CD14-positive monocyte (primary cell): ENCODE measurements at regions not wholly inside any gene's neighbourhood (a gene's known extent, or its start where the extent isn't known, plus 50 kb on each side); places are given as distances from the start of the nearest gene placed in this dataset.

Experiments used
- DNase-seq, 3 donors: peaks; one replicate each; pipeline ENCODE4 v3.0.0-alpha.2; 2011 to 2022
- H2AFZ ChIP-seq: 2 replicates; pipeline ENCODE4 v1.6.0; 2012; ENCODE audit warnings: mild to moderate bottlenecking, low read depth, low read length, inconsistent platforms; ENCODE audit not compliant: insufficient read depth, poor library complexity, severe bottlenecking
- H3K27ac ChIP-seq, 2 donors: 1 replicate in 1 of 2; 2 replicates in 1 of 2; pipeline ENCODE4 v1.5.1; 2012 to 2013; ENCODE audit warnings: low read length in 2 of 2, control low read depth in 1 of 2, inconsistent platforms in 1 of 2, low read depth in 1 of 2, mild to moderate bottlenecking in 1 of 2
- H3K27me3 ChIP-seq, 2 donors: one replicate each; pipeline versions ENCODE4 v1.6.0 to v1.6.1; 2011 to 2013; ENCODE audit warnings: low read length in 2 of 2; ENCODE audit not compliant: control insufficient read depth in 2 of 2, insufficient read depth in 2 of 2
- H3K36me3 ChIP-seq, 2 donors: replicated peaks in 1 of 2; 1 replicate in 1 of 2; 2 replicates in 1 of 2; pipeline versions ENCODE4 v1.5.1 to v1.6.1; 2012 to 2013; ENCODE audit warnings: low read length in 2 of 2, control low read depth in 1 of 2, inconsistent platforms in 1 of 2, mild to moderate bottlenecking in 1 of 2; ENCODE audit not compliant: insufficient read depth in 2 of 2, control insufficient read depth in 1 of 2
- H3K4me1 ChIP-seq, 2 donors: 1 replicate in 1 of 2; 2 replicates in 1 of 2; pipeline versions ENCODE4 v1.5.1 to v1.6.1; 2012 to 2013; ENCODE audit warnings: low read length in 2 of 2, control low read depth in 1 of 2, inconsistent platforms in 1 of 2, mild to moderate bottlenecking in 1 of 2, moderate library complexity in 1 of 2; ENCODE audit not compliant: insufficient read depth in 2 of 2, control insufficient read depth in 1 of 2
- H3K4me2 ChIP-seq: replicated peaks from 2 replicates; pipeline ENCODE3; 2012; ENCODE audit warnings: low read length, moderate library complexity, mild to moderate bottlenecking; ENCODE audit not compliant: poor library complexity, severe bottlenecking; ENCODE audit errors: extremely low read depth
- H3K4me3 ChIP-seq, 3 experiments: fragments of 200-600 bp in 1 of 3; sonication (generic) in 1 of 3; replicated peaks in 1 of 3; 1 replicate in 2 of 3; 2 replicates in 1 of 3; pipeline ENCODE4 v1.5.1; 2011 to 2013; ENCODE audit warnings: low read length in 3 of 3, mild to moderate bottlenecking in 3 of 3, control low read depth in 2 of 3, low read depth in 2 of 3, inconsistent platforms in 1 of 3, moderate library complexity in 1 of 3
- H3K79me2 ChIP-seq: 2 replicates; pipeline ENCODE4 v1.6.0; 2012; ENCODE audit warnings: mild to moderate bottlenecking, control low read depth, inconsistent platforms, low read length, moderate library complexity; ENCODE audit not compliant: insufficient read depth
- H3K9ac ChIP-seq: 2 replicates; pipeline ENCODE4 v1.6.0; 2017; ENCODE audit warnings: low read length, mild to moderate bottlenecking; ENCODE audit not compliant: insufficient read depth, poor library complexity, severe bottlenecking
- H3K9me3 ChIP-seq, 2 donors: replicated peaks in 1 of 2; 1 replicate in 1 of 2; 2 replicates in 1 of 2; pipeline versions ENCODE4 v1.5.1 to v1.6.1; 2012 to 2013; ENCODE audit warnings: low read length in 2 of 2, control low read depth in 1 of 2; ENCODE audit not compliant: control insufficient read depth in 1 of 2, insufficient read depth in 1 of 2
- H4K20me1 ChIP-seq: 2 replicates; pipeline ENCODE4 v1.6.0; 2012; ENCODE audit warnings: mild to moderate bottlenecking, low read length, control low read depth, moderate library complexity; ENCODE audit not compliant: insufficient read depth
- H3K27ac Mint-ChIP-seq, 7 donors: one replicate each; pipeline ENCODE4 v1.8.0; 2020; ENCODE audit warnings: mild to moderate bottlenecking in 7 of 7, mixed read lengths in 7 of 7, moderate library complexity in 6 of 7, inconsistent platforms in 2 of 7
- H3K27me3 Mint-ChIP-seq, 3 donors: one replicate each; pipeline ENCODE4 v1.8.0; 2021 to 2022; ENCODE audit warnings: low read depth in 3 of 3, mild to moderate bottlenecking in 3 of 3, mixed read lengths in 3 of 3, moderate library complexity in 3 of 3, inconsistent platforms in 1 of 3
- H3K36me3 Mint-ChIP-seq, 2 donors: one replicate each; pipeline ENCODE4 v1.8.0; 2020; ENCODE audit warnings: mixed read lengths in 2 of 2, inconsistent platforms in 1 of 2, mild to moderate bottlenecking in 1 of 2
- H3K4me1 Mint-ChIP-seq: one replicate; pipeline ENCODE4 v1.8.0; 2020; ENCODE audit warnings: mild to moderate bottlenecking, mixed read lengths
- H3K4me3 Mint-ChIP-seq, 2 donors: one replicate each; pipeline ENCODE4 v1.8.0; 2020; ENCODE audit warnings: mild to moderate bottlenecking in 2 of 2, mixed read lengths in 2 of 2, moderate library complexity in 1 of 2
- H3K9me3 Mint-ChIP-seq, 7 donors: one replicate each; pipeline ENCODE4 v1.8.0; 2020 to 2022; ENCODE audit warnings: mixed read lengths in 7 of 7, mild to moderate bottlenecking in 6 of 7, moderate library complexity in 6 of 7, inconsistent platforms in 2 of 7
- CTCF ChIP-seq: fragments of 200-600 bp; IDR thresholded peaks from one replicate; pipeline ENCODE4 v1.8.0; 2022; ENCODE audit warnings: antibody characterized with exemption, mild to moderate bottlenecking
- WGBS: methylation state at CpG from one replicate; pipeline ENCODE4 v1.1.5; 2013; ENCODE audit warnings: missing lambda C conversion rate; ENCODE audit not compliant: insufficient coverage; 5-methylcytosine and 5-hydroxymethylcytosine counted together
- intact Hi-C, 2 donors: fragments of 100-400 bp; cut with micrococcal nuclease; formaldehyde crosslinking; loops; one replicate each; pipeline versions ENCODE4 v1.15.0 to v1.15.1; 2023

DNA sequence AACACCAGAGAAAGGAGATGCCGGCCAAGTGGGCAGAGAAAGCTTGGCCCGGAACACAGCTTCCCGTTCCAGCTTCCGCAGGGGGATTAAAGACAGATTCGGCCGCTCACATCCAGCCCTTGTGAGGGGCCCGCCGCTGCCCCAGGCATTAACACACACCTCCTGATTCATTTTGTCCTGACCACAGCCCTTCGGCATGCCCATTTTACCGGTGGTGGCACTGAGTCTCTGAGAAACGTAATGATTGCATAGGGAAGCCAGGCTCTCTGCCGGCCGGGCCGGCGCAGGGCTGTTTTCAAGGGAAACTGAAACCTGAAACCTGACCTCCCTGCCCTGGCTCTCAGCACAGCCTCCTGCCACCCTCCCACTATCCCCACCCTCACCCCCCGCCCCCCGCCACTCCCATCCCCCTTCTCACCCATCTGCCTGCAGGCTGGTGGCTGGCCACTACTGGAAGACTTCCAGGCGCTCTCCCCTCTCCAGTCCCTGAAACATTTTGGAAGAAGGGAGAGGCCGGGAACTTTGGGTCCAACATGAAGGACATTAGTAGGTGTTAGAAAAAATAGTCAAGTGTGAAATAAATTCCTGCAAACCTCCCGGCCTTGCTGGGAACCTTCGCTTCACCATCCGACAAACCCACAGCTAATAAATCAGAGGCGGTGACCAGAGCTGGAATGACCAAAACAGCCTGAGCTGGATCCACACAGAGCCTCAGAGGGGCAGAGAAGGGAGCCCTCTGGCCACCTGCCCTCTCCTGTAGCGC lies 83.5 kb upstream of the CUX1 start:
- peak overlapping the region; percentile 68 for H3K9ac ChIP-seq

GRCh38 chr7:101736084-101736483 lies 81.3 kb upstream of the CUX1 start:
- Histone ChIP-seq H3K9ac (no peak overlapping the region), H3K9me3 (peaks cover 0 to 4% of the 10 kb centered on the region in 2 donors), H3K27me3 (no peaks in the 10 kb centered on the region), H3K4me3 (no peak overlapping the region), H2AFZ (no peak overlapping the region), H3K79me2 (no peaks in the 10 kb centered on the region), H4K20me1 (no peaks in the 10 kb centered on the region), H3K36me3 (no peaks in the 10 kb centered on the region), H3K27ac (no peak overlapping the region), H3K4me2 (no peak overlapping the region), H3K4me1 (peaks cover 27 to 32% of the 10 kb centered on the region in 2 donors)
- Mint-ChIP-seq H3K36me3 (no peaks in the 10 kb centered on the region), H3K27me3 (peaks cover 0 to 2% (median 0%) of the 10 kb centered on the region in 3 donors), H3K4me3 (no peak overlapping the region), H3K27ac (no peak overlapping the region), H3K9me3 (peaks cover 0 to 6% (median 3%) of the 10 kb centered on the region in 7 donors), H3K4me1 (peaks cover 47% of the 10 kb centered on the region)
- TF ChIP-seq CTCF = no peak
- intact Hi-C loops = no loop called here
- peak in 1 of 3 donors; percentile 46 for DNase-seq
- WGBS = 96% methylated on average over 3 of the region's 3 CpGs

More for the DNA sequence above, 83.5 kb upstream of the CUX1 start:
- WGBS = 39% methylated on average over 13 of the region's 24 CpGs
- H3K27ac Mint-ChIP-seq = peak overlapping the region; percentile 95 to 98 (median 98)
- intact Hi-C loops = no loop called here
- Histone ChIP-seq H3K9me3 (peaks cover 0 to 4% of the 10 kb centered on the region in 2 donors), H3K27ac (peak overlapping the region; percentile 90 to 92), H3K4me2 (peak overlapping the region; percentile 66), H3K4me1 (peaks cover 26 to 29% of the 10 kb centered on the region in 2 donors), H3K36me3 (no peaks in the 10 kb centered on the region), H2AFZ (peak overlapping the region; percentile 71), H3K79me2 (no peaks in the 10 kb centered on the region), H3K4me3 (peak overlapping the region; percentile 26 to 65 (median 33)), H4K20me1 (no peaks in the 10 kb centered on the region), H3K27me3 (no peaks in the 10 kb centered on the region)
- H3K9me3 Mint-ChIP-seq = peaks cover 0 to 6% (median 3%) of the 10 kb centered on the region in 7 donors
- H3K4me3 Mint-ChIP-seq = peak overlapping the region; percentile 79 to 93
- H3K36me3 Mint-ChIP-seq = no peaks in the 10 kb centered on the region
- H3K4me1 Mint-ChIP-seq = peaks cover 45% of the 10 kb centered on the region
- DNase-seq = peak; percentile 51 to 76 (median 60)
- peaks cover 0 to 2% (median 0%) of the 10 kb centered on the region in 3 donors for H3K27me3 Mint-ChIP-seq
- TF ChIP-seq CTCF = no peak
